ENCODE measurements at regions not wholly inside any gene's neighbourhood (a gene's known extent, or its start where the extent isn't known, plus 50 kb on each side); places are given as distances from the start of the nearest gene placed in this dataset.

- no peak for TF ChIP-seq POLR2AphosphoS5 (IDR thresholded peaks at IDR 0.05)
- no peak for TF ChIP-seq POLR2A (IDR thresholded peaks at IDR 0.05)
- no peak for TF ChIP-seq EP300 (IDR thresholded peaks at IDR 0.05)
- no peak for TF ChIP-seq CTCF (IDR thresholded peaks at IDR 0.05)
Observed at GRCh38 chr10:59109826-59110225, 66.6 kb upstream of the PHYHIPL start.
